G401 (cell line): ENCODE measurements at regions not wholly inside any gene's neighbourhood (a gene's known extent, or its start where the extent isn't known, plus 50 kb on each side); places are given as distances from the start of the nearest gene placed in this dataset.

Experiments
- DNase-seq: peaks from one replicate; pipeline ENCODE4 v3.0.0-alpha.2; 2015; ENCODE audit warnings: low spot score
- in situ Hi-C: cut with HindIII; loops from 2 replicates; pipeline ENCODE4 v1.10.0; 2016; ENCODE audit warnings: low sequenced_read_pairs, mixed read lengths

GRCh38 chr6:169165561-169166300 is 87.9 kb downstream of the THBS2 start:
- peak; percentile 42 for DNase-seq
- in situ Hi-C loops = no loop called here

- in situ Hi-C loops = no loop called here
- no peak for DNase-seq
Measured at GRCh38 chr6:169164986-169165385, 88.7 kb downstream of the THBS2 start.

DNA sequence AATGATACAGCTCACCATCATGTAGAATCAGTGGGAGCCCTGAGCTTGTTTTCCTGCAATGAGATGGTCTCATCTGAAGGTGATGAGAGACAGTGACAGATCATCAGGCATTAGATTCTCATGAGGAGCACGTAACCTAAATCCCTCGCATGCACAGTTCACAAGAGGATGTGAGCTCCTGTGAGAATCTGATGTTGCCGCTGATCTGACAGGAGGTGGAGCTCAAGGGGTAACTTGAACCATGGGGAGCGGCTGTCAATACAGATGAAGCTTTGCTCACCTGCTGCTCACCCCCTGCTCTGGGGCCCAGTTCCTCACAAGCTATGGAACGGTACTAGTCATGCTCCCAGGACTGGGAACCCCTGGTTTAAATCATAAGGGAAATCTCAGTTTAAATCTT is 89.2 kb downstream of the THBS2 start:
- in situ Hi-C loops = no loop called here
- DNase-seq = no peak

DNA sequence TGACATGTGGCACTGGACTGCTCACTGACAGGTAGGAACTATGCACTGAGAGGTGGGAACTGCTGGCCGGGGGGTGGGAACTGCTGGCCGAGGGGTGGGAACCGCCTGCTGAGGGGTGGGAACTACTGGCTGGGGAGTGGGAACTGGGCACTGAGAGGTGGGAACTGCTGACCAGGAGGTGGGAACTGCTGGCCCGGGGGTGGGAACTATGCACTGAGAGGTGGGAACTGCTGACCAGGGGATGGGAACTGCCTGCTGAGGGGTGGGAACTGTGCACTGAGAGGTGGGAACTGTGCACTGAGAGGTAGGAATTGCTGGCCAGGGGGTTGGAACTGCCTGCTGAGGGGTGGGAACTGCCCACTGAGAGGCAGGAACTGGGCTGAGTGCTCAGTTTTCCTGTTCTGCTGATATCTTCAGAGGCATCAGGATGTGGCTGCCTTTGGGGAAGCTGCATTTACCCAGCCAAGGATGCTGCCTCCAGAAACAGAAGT is 90.2 kb downstream of the THBS2 start:
- DNase-seq = no peak
- in situ Hi-C loops = no loop called here

GRCh38 chr6:169162752-169163407 is 90.8 kb downstream of the THBS2 start:
- in situ Hi-C loops = no loop called here
- no peak for DNase-seq

DNA sequence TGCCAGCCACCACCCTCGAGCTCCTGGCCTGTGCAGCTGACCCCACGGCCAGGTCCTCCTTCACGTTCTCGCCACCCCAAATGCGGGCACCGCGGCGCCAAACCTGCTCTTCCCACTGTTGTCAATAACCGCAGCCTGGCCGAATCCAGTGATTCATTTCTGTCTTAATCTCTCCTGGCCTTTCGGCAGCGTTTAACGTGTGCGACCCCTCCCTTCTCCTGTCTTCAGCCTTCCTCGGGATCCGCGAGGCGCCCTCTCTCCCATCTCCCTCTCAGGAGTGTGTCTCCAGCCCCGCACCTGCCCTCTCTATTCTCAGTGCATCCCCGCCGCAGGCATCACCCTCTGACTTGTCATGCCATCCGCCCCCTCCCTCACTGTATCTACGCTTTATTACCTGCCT is 91.4 kb downstream of the THBS2 start:
- no peak for DNase-seq
- in situ Hi-C loops = no loop called here

DNA sequence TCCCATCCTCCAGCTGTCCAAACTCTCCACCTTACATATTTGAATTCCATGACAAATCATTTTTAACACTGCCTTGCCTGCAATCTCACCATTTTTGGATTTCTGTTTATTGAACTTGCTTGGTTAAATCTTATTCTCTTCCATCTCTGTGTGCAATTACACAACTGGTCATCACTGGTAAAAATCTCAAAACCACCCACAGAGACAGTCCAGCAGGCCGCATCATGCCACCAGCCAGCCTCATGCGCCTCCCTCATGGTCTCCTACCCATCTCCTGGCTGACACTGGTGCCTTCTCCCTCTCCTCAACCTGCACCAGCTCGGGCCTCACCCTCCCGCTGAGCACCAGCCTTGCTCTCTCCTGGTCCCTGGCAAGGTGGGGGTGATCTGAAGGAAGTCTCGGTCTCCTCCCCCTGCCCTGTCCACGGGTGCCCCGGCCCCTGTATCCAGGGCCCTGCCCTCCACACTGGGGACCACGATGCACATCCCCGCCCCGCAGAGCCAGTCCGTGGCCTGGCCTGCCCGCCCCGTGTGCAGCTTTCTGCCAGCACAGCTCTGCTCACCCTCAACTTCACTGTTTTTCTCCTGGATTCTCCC is 92.0 kb downstream of the THBS2 start:
- peak; percentile 18 for DNase-seq

DNA sequence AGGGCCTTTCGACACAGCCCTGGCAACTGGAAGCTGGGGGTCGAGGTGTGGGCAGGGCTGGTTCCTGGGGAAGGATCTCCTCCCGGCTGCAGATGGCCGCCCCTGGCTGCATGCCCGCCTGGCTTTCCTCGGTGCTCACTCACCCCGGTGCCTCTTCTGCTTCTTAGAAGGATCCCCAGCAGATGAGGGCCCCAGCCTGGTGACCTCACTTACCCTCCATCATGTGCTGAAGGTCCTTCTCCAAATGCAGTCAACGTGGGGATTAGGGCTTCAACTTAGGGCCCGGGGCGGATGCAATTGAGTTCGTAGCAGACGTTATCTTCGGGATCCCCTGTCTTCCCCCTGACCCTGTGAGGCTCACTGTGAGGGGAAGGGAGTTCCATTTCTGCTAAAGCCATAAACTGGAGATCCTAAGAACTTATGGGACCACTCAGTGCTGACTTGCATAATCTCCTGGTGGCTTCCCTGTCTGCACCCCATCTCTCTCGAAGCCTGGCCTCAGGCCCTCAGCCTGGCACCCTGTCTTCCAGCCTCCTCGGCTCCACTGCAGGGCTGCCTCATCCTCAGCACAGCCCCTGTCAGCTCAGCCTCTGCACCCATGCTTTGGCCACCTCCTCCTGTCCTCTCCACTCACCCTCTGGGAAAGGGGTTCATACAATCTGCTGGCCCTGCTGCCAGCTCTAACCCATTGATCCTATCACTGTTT is 92.6 kb downstream of the THBS2 start:
- peak; percentile 6 for DNase-seq
- in situ Hi-C loops = no loop called here

More for the DNA sequence above, 92.0 kb downstream of the THBS2 start:
- in situ Hi-C loops = no loop called here

DNA sequence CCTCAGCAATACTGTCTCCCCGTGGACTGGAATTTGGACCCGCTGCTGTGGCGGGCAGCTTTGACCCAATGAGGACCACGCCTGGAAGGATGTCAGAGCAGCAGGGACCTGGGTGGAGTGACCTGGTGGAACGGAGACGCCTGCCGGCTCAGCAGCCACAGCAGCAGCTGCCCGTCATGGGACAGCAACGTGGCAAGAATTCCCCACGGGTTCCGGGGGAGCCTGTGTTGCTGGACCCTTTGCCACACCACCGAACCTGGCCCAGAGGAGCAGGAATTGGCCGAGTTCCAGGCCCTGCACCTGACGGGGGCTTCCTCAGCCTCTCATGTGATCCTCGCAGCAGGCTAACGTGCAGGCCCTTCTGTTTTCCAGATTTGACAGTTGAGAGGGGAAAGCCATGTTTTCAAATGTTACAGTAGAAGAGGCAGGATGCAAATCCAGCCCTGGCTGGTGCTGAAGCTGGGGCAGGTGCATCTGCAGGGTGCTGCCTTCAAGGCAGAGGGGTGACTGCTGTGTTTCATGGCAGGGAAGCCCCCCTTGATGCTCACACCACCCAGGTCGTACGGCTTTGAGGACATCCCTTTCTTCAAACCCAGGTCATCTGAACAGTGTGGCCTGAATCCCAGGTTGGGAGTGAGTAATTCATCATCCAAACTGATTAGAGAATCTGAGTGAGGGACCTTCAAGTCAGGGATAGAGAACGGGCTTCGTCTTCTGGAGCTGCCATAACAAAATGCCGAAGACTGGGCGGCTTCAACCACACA is 93.4 kb downstream of the THBS2 start:
- in situ Hi-C loops = no loop called here
- DNase-seq = no peak

- no peak for DNase-seq
- in situ Hi-C loops = no loop called here
Measured at GRCh38 chr6:169159331-169159730, 94.3 kb downstream of the THBS2 start.

DNA sequence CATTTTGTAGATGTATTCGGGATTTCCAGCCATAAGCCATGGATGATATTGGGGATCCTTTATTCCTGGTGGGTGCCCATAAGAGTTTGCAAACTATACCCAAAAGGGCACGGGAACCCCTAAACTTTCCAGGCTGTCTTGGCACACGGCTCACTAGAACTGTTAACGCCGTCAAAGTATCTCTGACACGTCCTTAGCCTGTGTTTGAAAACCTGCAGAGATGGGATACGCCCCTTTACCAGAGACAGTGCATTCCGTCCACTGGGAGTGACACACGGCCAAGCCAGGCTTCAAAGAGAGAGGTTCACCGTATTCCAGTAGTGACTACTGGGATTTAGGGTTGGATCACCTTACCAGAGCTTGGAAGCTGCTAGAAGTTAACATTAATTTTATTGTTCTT is 95.0 kb downstream of the THBS2 start:
- in situ Hi-C loops = no loop called here
- DNase-seq = no peak

DNA sequence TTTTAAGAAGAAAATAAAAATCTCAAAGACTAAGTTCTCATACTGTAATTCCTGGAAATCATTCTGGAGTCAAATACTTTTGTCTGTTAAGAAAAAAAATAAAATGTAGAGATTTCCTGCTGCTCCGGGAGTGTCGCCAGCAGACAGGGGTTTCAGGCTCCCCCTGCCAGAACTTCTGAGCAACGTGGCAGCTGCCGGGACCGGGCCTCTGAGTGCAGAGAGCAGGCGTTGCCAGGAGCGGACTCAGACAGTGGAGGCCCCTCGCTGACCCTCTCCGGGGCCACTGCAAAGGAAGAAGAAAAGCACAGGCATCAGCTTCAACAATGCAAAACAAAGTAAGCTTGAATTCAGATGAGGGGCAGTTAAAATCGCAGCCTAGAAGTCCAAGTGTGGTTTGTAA is 95.5 kb downstream of the THBS2 start:
- no peak for DNase-seq
- in situ Hi-C loops = no loop called here

DNA sequence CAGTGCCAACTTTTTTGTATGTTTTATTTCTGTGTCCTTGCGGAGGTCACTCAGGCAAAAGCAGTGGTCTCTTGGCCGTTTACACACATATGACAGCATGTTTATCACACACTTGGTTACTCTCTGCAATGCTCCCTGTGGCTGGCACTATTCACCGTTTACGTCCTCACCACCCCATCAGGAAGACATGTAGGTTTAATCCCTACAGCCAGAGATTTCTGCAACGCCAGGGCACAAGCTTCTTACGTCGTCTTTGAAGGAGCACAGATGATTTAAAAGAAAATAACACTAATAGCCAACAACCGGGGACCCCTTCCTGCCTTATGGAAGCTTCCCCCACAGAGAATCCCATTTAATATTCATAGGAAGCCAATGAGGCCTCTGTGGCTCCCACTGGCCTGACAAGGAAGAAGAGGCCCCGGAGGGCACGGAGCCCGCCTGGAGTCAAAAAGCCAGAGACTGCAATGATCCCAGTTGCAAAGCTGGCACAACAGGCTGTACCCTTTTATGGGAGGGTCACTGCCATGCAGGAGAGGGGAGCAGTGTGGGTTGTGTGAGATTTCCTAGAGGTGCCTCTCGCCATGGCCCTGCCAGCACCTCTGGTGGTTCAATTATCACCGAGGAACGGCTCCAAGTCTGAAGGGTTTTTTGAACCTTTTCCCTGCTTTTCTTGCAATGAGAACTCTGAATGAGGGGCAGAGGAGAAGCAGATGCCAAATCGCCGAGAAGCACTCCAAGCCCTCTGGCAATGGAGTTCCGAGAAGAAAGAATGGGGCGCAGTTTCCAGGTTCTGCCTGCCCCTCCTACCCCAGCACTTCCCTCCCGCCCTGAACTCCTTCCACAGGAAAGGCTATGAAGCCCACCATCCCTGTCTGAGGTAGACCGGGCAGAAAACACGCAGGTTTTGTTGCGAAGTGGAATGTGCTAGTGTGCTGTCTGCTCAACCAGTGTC is 96.2 kb downstream of the THBS2 start:
- DNase-seq = no peak
- in situ Hi-C loops = no loop called here

GRCh38 chr6:169156793-169157147 is 96.9 kb downstream of the THBS2 start:
- no peak for DNase-seq
- in situ Hi-C loops = no loop called here

- DNase-seq = no peak
Measured at GRCh38 chr6:169156108-169156792, 97.4 kb downstream of the THBS2 start.

DNA sequence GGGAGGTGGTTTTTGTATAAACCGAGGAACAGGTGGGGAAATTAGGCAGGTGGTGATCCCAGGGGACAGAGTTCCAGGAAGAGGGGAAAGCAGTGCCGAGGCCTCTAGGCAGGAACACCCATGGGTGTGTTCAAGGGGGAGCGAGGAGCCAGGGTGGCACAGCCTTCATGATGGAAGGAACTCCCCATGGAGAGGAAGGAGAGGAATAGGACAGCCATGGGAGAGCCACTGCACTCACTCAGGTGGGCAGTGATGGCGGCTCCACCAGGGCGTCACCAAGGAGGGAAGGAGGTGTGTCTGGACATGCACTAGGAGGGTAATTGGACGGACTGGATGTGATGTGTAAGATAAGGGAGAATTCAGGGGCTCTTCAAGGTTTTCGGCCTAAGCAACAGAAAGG is 98.2 kb downstream of the THBS2 start:
- in situ Hi-C loops = no loop called here

More at GRCh38 chr6:169156108-169156792, 97.4 kb downstream of the THBS2 start:
- in situ Hi-C loops = no loop called here

GRCh38 chr6:169153401-169153800 is 100.2 kb downstream of the THBS2 start:
- in situ Hi-C loops = no loop called here
- no peak for DNase-seq

More for the DNA sequence above, 98.2 kb downstream of the THBS2 start:
- no peak for DNase-seq

- DNase-seq = no peak
- in situ Hi-C loops = no loop called here
Measured at GRCh38 chr6:169146521-169146920, 107.1 kb downstream of the THBS2 start.
